Fibroblast of lung (primary cell): ENCODE measurements at regions not wholly inside any gene's neighbourhood (a gene's known extent, or its start where the extent isn't known, plus 50 kb on each side); places are given as distances from the start of the nearest gene placed in this dataset.

Experiments
- EZH2 ChIP-seq: IDR thresholded peaks from 2 replicates; pipeline ENCODE4 v1.5.1; 2012; ENCODE audit warnings: low read length, control low read depth, mild to moderate bottlenecking; ENCODE audit errors: missing control alignments
- TF ChIP-seq, protein P1 (sequence below), 2 donors: IDR thresholded peaks in 1 of 2; conservative IDR thresholded peaks in 1 of 2; 1 replicate in 1 of 2; 2 replicates in 1 of 2; pipeline ENCODE4 v1.5.1; 2011 to 2012; ENCODE audit warnings: low read length in 2 of 2, control low read depth in 1 of 2, inconsistent platforms in 1 of 2, low read depth in 1 of 2, mild to moderate bottlenecking in 1 of 2

DNA sequence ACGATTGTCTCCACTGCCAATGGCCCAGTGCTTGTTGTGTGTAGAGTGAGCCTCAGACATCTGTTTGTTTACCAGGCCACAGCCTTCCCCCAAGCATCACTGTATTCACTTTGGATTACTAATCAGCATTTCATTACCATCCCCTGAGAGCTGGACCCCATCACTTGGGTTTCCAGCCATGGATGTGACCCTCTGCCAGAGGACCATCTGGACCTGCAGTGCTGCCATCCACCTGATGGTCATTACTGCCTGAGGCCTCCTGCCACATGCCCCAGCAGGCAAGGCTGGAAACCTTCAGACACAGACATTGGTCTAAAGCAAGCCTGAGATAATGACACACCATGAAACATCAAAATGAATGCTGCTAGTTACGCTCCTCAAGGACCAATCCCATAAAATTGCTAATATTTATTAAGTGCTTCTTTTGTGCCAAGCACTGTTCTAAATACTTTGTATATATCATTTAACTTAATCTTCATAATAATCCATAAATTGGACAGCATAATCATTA is 2096.3 kb upstream of the CELF4 start:
- TF ChIP-seq, protein P1, sequence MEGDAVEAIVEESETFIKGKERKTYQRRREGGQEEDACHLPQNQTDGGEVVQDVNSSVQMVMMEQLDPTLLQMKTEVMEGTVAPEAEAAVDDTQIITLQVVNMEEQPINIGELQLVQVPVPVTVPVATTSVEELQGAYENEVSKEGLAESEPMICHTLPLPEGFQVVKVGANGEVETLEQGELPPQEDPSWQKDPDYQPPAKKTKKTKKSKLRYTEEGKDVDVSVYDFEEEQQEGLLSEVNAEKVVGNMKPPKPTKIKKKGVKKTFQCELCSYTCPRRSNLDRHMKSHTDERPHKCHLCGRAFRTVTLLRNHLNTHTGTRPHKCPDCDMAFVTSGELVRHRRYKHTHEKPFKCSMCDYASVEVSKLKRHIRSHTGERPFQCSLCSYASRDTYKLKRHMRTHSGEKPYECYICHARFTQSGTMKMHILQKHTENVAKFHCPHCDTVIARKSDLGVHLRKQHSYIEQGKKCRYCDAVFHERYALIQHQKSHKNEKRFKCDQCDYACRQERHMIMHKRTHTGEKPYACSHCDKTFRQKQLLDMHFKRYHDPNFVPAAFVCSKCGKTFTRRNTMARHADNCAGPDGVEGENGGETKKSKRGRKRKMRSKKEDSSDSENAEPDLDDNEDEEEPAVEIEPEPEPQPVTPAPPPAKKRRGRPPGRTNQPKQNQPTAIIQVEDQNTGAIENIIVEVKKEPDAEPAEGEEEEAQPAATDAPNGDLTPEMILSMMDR (conservative IDR thresholded peaks at IDR 0.05 in 1 of 2, IDR thresholded peaks at IDR 0.05 in 1 of 2; ENCODE audit: low read depth in 1 of 2, low read length in 2 of 2) = no peak
- no peak for TF ChIP-seq EZH2
